ENCODE measurements at regions not wholly inside any gene's neighbourhood (a gene's known extent, or its start where the extent isn't known, plus 50 kb on each side); places are given as distances from the start of the nearest gene placed in this dataset.

- 35 to 45% (median 39%) methylated on average over 20 to 21 of the region's 21 CpGs for WGBS, 5 donors
- H3K27ac ChIP-seq: no peak overlapping the region
- no peaks in the 10 kb centered on the region for H3K9me3 ChIP-seq
- H3K36me3 ChIP-seq: no peaks in the 10 kb centered on the region
- peaks cover 0 to 87% (median 27%) of the 10 kb centered on the region in 7 donors for H3K27me3 ChIP-seq (replicated peaks in 1 of 7)
- no peak for TF ChIP-seq POLR2AphosphoS5 (IDR thresholded peaks at IDR 0.05)
- no peak for TF ChIP-seq CTCF (IDR thresholded peaks at IDR 0.05 in 8 of 11, conservative IDR thresholded peaks at IDR 0.05 in 3 of 11)
- TF ChIP-seq POLR2A (IDR thresholded peaks at IDR 0.05): no peak
- intact Hi-C loops (cut with DNase I; ENCODE audit: low total_unique reads): no loop called here
- no peak overlapping the region for H3K4me3 ChIP-seq
- H3K4me1 ChIP-seq: no peaks in the 10 kb centered on the region
- DNase-seq: no peak
These were observed 82.8 kb downstream of the UBIAD1 start for GRCh38 chr1:11355559-11356475.

- no peak for DNase-seq
- WGBS, 5 donors: 69 to 81% (median 73%) methylated on average over 15 of the region's 15 CpGs
- Histone ChIP-seq H3K4me1 (no peaks in the 10 kb centered on the region), H3K36me3 (no peaks in the 10 kb centered on the region), H3K27me3 (replicated peaks in 1 of 7) (peaks cover 0 to 74% (median 27%) of the 10 kb centered on the region in 7 donors), H3K9me3 (no peaks in the 10 kb centered on the region), H3K4me3 (no peak overlapping the region), H3K27ac (no peak overlapping the region)
- TF ChIP-seq POLR2AphosphoS5 (IDR thresholded peaks at IDR 0.05): no peak
- no peak for TF ChIP-seq POLR2A (IDR thresholded peaks at IDR 0.05)
- no peak for TF ChIP-seq CTCF (IDR thresholded peaks at IDR 0.05 in 8 of 11, conservative IDR thresholded peaks at IDR 0.05 in 3 of 11)
- intact Hi-C loops (cut with DNase I; ENCODE audit: low total_unique reads): no loop called here
These were observed 84.3 kb downstream of the UBIAD1 start for GRCh38 chr1:11357276-11357675.

- Histone ChIP-seq H3K27ac (no peak overlapping the region), H3K4me1 (no peaks in the 10 kb centered on the region), H3K9me3 (no peaks in the 10 kb centered on the region), H3K4me3 (no peak overlapping the region), H3K36me3 (no peaks in the 10 kb centered on the region), H3K27me3 (replicated peaks in 1 of 7) (peaks cover 0 to 77% (median 28%) of the 10 kb centered on the region in 7 donors)
- WGBS, 5 donors: 63 to 70% (median 69%) methylated on average over 6 of the region's 6 CpGs
- DNase-seq: no peak
- TF ChIP-seq POLR2AphosphoS5 (IDR thresholded peaks at IDR 0.05) (no peak), CTCF (IDR thresholded peaks at IDR 0.05 in 8 of 11, conservative IDR thresholded peaks at IDR 0.05 in 3 of 11) (no peak), POLR2A (IDR thresholded peaks at IDR 0.05) (no peak)
- intact Hi-C loops (cut with DNase I; ENCODE audit: low total_unique reads): no loop called here
These were observed 86.0 kb downstream of the UBIAD1 start for GRCh38 chr1:11358984-11359383.

- intact Hi-C loops (cut with DNase I; ENCODE audit: low total_unique reads): no loop called here
- Histone ChIP-seq H3K4me3 (no peak overlapping the region), H3K9me3 (no peaks in the 10 kb centered on the region), H3K27ac (no peak overlapping the region), H3K4me1 (no peaks in the 10 kb centered on the region), H3K27me3 (replicated peaks in 1 of 7) (peaks cover 0 to 49% (median 7%) of the 10 kb centered on the region in 7 donors), H3K36me3 (no peaks in the 10 kb centered on the region)
- TF ChIP-seq POLR2AphosphoS5 (IDR thresholded peaks at IDR 0.05) (no peak), CTCF (IDR thresholded peaks at IDR 0.05 in 8 of 11, conservative IDR thresholded peaks at IDR 0.05 in 3 of 11) (no peak), POLR2A (IDR thresholded peaks at IDR 0.05) (no peak)
- WGBS, 5 donors: 55 to 76% (median 68%) methylated on average over 16 of the region's 16 CpGs
- no peak for DNase-seq
These were observed 89.6 kb downstream of the UBIAD1 start for GRCh38 chr1:11362547-11363021.
